Omental fat pad (tissue), 3 donors: ENCODE measurements at regions not wholly inside any gene's neighbourhood (a gene's known extent, or its start where the extent isn't known, plus 50 kb on each side); places are given as distances from the start of the nearest gene placed in this dataset.
"Not testable (repeated sequence)": the region's sequence is repeated elsewhere in the genome, so short reads cannot be mapped to it uniquely, and the experiment has no call there.

Experiments used
- ATAC-seq: fragments of 150-250 bp; one replicate; pipeline ENCODE4 v1.9.1; 2016; ENCODE audit warnings: mild to moderate bottlenecking, moderate library complexity; ENCODE audit not compliant: low FRiP score
- DNase-seq: peaks from one replicate; pipeline ENCODE4 v3.0.0-alpha.2; 2019; ENCODE audit warnings: low spot score
- TF ChIP-seq, protein P1 (sequence below), 3 donors: fragments of 450-650 bp; IDR thresholded peaks; one replicate each; pipeline ENCODE4 v1.5.1; 2016 to 2017; ENCODE audit warnings: antibody characterized with exemption in 3 of 3, mild to moderate bottlenecking in 3 of 3, moderate library complexity in 2 of 3

DNA sequence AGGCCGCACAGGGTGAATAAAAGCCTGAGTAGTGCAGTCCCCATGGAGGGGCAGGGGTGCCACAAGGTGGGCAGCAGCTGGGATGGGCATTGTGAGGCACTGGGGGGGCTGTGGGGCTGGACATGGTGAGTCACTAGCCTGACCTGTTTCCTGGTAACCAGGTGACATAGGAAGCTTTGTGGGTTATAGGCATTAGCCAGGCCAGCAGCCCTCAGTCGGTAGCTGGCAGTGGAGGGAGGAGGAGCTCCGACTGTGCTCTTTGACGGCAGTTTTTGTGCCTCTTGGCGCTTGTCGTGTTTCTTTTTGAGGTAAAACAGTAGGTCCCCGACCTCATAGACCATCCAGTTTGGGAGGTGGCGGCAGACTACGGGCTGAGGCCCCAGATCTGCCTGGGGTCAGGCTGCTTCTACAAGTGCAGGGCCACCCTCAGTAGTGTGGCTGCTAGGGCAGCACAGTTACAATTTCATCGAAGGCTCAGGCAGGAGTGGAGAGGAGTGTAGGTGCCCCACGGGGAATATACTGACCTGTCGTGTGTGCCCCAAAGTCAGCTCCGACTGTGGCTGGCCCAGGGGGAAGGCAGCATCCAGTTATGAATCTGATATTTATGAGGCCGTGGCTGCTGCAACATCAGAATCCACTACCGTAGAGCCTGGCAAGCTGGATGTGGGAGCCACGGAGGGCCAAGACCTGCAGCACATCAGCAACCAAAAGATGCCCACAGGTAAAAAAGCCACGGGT lies 107.7 kb downstream of the CRYBB2 start:
- DNase-seq = no peak
- TF ChIP-seq, protein P1, sequence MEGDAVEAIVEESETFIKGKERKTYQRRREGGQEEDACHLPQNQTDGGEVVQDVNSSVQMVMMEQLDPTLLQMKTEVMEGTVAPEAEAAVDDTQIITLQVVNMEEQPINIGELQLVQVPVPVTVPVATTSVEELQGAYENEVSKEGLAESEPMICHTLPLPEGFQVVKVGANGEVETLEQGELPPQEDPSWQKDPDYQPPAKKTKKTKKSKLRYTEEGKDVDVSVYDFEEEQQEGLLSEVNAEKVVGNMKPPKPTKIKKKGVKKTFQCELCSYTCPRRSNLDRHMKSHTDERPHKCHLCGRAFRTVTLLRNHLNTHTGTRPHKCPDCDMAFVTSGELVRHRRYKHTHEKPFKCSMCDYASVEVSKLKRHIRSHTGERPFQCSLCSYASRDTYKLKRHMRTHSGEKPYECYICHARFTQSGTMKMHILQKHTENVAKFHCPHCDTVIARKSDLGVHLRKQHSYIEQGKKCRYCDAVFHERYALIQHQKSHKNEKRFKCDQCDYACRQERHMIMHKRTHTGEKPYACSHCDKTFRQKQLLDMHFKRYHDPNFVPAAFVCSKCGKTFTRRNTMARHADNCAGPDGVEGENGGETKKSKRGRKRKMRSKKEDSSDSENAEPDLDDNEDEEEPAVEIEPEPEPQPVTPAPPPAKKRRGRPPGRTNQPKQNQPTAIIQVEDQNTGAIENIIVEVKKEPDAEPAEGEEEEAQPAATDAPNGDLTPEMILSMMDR (IDR thresholded peaks at IDR 0.05) = no peak
- no peak for ATAC-seq

DNA sequence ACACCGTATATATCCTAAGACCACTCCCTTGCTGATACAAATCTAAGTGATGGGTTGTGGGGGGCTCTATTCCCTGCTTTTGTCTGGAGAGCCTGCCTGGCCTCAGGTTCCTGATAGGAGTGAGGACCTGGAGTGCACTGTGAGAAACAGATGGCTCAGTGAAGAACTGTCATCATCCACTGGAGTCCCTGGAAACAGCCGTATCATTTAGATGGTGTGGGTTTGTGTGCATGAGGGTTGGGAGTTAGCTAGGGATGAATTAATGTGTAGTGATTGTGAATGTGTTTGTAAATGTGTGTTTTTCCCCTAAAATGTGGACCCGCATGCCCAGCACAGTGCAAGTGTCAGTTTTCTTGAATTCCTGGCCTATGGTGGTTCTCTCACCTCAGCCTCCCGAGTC lies 111.6 kb downstream of the CRYBB2 start:
- DNase-seq (no peak), ATAC-seq (no peak)
- TF ChIP-seq, protein P1 (IDR thresholded peaks at IDR 0.05) = no peak

DNA sequence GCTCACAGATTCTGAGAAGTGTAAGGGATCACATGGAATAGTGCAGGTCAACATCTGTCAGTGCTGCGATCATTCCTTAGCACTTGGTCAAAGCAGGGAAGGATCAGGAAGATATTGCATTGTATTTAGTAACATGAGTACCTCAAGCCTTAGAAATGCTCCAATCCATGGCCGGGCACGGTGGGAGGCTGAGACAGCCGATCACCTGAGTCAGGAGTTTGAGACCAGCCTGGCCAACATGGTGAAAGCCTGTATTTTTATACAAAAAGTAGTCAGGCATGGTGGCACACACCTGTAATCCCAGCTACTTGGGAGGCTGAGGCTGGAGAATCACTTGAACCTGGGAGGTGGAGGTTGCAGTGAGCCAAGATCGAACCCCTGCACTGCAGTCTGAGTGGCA lies 112.5 kb downstream of the CRYBB2 start:
- ATAC-seq, DNase-seq: not testable (repeated sequence)

DNA sequence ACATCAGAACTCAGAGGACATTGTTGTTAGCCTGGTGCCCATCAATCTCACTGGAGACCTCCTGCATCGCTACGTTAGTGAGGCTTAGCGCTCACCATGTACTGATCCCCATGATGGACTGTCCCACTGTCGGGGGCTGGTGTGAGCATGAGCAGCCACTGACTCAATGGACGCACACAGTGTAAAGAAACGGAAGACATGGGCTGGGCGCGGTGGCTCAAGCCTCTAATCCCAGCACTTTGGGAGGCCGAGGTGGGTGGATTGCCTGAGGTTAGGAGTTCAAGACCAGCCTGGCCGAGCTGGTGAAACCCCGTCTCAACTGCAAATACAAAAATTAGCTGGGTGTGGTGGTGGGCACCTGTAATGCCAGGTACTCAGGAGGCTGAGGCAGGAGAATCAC lies 112.9 kb downstream of the CRYBB2 start:
- DNase-seq (no peak), ATAC-seq (no peak)
- TF ChIP-seq, protein P1 (IDR thresholded peaks at IDR 0.05) = no peak

DNA sequence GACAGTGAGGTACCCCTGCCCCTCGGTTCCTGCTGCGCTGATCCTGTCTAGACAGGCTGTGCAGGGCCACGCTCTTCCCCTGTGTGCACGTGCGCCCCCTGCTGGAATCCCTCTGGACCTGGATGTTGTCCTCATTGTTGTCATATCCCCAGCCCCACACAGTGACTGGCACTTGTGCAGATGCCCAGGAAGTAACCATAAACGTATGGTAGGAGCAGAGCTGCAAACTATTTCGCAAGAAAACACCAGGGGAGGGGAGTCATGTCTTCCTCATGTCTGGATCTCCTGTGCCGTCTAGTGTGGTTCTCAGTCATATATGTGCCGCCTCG lies 114.7 kb downstream of the CRYBB2 start:
- TF ChIP-seq, protein P1 (IDR thresholded peaks at IDR 0.05) = no peak
- DNase-seq = no peak
- ATAC-seq = no peak

DNA sequence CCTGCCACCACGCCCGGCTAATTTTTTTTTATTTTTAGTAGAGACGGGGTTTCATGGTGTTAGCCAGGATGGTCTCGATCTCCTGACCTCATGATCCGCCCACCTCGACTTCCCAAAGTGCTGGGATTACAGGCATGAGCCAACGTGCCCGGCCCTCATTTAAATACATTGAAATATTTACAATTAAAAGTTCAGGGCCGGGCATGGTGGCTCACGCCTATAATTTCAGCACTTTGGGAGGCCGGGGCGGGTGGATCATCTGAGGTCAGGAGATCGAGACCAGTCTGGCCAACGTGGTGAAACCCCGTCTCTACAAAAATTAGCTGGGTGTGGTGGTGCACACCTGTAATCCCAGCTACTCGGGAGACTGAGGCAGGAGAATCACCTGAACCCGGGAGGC lies 115.2 kb downstream of the CRYBB2 start:
- ATAC-seq, DNase-seq: not testable (repeated sequence)

DNA sequence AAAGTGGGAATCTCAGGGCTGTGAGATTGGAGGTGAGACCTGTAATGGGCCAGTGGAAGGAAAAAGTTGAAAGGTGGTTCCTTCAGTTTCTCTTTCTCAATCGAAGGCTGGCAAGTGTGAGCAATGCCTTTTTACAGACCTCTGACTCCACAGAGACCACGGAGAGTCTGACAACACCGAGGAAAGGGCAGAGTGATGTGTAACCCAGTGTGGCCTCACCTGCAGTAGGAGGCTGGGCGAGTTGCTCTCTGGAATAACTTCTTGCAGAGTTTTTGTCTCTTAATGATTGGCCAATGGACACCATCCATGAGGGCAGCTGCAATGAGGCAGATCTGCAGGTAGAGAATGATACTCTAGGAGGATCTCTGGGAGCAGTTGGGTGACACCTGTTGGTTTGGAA lies 115.8 kb downstream of the CRYBB2 start:
- not testable (repeated sequence) for ATAC-seq, DNase-seq

DNA sequence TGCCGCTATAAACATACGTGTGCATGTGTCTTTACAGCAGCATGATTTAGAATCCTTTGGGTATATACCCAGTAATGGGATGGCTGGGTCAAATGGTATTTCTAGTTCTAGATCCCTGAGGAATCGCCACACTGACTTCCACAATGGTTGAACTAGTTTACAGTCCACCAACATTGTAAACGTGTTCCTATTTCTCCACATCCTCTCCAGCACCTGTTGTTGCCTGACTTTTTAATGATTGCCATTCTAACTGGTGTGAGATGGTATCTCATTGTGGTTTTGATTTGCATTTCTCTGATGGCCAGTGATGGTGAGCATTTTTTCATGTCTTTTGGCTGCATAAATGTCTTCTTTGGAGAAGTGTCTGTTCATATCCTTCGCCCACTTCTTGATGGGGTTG lies 121.1 kb downstream of the CRYBB2 start:
- ATAC-seq, DNase-seq: not testable (repeated sequence)

DNA sequence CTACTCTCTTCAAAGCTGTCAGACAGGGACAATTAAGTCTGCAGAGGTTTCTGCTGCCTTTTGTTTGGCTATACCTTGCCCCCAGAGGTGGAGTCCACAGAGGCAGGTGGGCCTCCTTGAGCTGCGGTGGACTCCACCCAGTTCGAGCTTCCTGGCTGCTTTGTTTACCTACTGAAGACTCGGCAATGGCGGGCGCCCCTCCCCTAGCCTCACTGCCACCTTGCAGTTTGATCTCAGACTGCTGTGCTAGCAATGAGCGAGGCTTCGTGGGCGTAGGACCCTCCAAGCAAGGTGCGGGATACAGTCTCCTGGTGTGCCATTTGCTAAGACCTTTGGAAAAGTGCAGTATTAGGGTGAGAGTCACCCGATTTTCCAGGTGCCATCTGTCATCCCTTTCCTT lies 124.9 kb downstream of the CRYBB2 start:
- DNase-seq, ATAC-seq: not testable (repeated sequence)
